ENCODE measurements at regions not wholly inside any gene's neighbourhood (a gene's known extent, or its start where the extent isn't known, plus 50 kb on each side); places are given as distances from the start of the nearest gene placed in this dataset.
"Not testable (repeated sequence)": the region's sequence is repeated elsewhere in the genome, so short reads cannot be mapped to it uniquely, and the experiment has no call there.

DNA sequence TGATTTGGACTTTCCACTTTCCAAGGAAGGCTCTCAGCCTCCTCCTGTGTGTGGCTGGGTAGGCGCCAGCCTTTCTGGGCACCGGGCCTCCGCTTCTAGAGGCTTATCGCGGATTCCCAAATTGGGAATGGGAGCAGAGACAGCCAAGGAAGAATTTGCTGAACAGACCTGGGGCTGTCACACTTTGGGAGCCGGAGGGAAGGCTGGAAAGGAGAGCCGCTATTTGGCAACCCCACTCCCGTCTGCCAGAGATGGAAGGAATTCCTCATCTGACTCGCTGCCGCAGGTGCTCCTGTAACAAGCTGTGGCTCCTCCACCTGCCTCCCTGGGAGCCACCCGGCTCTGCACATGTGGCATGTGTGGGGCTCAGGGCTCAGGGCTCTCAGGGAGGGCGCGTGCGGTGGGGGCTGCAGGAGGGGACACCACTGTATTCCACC, 50.8 kb upstream of the ECHDC3 start:
- no peak for DNase-seq

DNA sequence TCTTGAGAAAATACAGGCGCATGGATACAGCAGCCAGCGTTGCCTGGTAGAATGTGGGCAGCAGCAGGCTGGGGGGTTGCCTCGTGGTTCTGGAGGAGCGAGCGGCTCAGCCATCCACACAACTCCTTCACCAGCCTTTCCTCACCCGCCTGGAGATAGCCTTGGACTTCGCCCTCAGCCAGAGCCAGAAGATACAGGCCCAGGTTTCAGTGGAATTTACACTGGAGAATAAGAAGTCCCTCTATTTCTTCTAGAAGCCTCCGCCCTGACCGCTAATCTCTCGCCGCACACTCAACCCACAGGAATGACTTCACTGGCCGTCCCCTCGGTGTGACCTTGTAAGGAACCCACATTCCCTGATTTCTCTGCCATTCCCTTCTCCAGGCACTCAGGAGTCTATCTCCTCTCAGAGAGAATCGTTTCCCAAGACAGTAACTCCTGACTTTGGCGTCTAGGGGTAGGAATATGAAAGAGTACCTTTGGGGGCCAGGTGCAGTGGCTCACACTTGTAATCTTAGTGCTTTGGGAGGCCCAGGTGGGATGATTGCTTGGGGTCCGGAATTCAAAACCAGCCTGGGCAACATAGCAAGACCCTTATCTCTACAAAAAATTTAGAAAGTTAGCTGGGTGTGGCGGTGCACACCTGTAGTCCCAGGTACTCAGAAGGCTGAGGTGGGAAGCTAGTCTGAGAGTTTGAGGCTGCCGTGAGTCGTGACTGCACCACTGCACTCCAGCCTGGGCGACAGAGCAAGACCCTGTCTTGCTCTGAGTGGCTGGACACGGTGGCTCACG, 52.0 kb upstream of the ECHDC3 start:
- DNase-seq = no peak

DNA sequence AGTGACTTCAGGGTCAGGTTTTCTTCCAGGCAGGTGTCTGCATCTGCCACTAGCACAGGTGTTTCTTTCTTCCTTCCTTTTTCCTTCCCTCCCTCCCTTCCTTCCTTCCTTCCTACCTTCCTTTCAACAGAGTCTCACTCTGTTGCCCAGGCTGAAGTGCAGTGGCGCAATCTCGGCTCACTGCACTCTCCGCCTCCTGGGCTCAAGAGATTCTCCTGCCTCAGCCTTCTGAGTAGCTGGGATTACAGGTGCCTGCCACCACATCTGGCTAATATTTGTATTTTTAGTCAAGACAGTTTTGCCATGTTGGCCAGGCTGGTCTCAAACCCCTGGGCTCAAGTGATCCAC, 53.8 kb upstream of the ECHDC3 start:
- not testable (repeated sequence) for DNase-seq

DNA sequence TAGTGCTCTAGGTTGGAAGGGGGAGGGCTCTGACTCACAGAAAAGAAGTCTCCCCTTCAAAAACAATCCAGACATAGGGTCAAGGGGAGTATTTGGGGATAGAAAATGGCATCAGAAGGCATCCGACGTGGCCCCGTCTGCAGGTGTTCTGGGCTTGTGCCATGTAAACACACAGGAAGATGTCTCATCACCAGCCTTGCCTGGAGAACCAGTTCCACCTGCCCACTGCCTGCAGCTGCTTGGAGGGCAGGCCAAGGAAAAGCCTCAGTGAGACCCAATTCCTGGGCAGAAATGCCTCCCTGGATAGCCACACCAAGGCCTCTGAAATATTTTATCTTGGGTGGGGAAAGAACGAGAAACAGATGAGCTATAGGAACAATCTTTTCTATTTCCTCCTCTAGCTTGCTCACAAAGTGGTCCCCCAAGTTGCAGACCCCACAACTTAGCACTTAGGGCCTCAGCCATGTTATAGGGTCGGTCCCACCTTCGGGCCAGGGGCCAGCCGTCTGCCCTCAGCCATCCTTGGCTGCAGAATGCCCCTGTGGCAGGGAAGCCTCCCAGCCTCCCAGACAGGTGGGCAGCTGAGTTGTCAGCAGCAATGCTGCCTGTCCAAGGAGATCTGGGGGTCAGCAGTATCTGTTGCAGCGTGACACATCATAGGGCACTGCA, 54.3 kb upstream of the ECHDC3 start:
- peak; percentile 13 for DNase-seq

DNA sequence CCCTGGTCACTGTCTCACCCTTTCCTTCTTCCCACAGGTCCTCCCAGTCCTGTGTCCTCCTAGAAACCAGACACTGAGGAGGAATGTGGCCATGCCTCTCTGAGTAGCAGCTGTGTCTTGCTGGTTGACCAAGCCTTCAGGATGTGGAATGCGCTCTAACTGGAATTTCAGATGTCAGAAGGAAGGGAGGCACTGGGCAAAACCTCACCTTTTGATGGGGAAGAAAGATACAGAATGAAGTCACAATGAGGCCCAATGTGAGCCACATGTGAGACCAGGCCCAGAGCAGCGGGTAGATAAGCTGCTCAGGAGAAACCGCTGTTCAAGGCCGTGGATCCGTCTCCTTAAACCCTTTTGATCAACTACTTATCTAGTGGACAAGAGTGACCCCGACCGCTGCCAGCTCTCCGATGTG, 54.8 kb upstream of the ECHDC3 start:
- peak; percentile 6 for DNase-seq

DNA sequence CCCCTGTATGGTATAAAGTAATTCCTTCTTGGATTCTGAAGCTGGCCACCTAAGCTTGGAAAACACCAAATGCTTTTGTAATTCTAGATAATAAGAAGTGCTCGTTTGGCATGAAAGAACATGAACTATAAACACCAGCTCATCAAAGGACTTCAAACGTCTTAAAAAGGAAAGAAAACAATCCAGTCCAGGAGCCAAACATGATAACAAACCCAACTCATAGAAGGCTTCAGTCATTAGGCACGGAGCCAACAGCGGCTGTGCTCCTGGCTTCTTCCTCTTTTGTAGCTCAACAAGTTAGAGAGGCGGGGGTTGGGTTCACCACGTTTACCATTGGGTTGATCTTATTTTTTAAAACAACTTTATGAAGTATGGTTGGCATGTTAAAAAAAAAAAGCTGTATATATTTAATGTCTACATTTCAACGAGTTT, 56.4 kb upstream of the ECHDC3 start:
- DNase-seq = peak; percentile 55

DNA sequence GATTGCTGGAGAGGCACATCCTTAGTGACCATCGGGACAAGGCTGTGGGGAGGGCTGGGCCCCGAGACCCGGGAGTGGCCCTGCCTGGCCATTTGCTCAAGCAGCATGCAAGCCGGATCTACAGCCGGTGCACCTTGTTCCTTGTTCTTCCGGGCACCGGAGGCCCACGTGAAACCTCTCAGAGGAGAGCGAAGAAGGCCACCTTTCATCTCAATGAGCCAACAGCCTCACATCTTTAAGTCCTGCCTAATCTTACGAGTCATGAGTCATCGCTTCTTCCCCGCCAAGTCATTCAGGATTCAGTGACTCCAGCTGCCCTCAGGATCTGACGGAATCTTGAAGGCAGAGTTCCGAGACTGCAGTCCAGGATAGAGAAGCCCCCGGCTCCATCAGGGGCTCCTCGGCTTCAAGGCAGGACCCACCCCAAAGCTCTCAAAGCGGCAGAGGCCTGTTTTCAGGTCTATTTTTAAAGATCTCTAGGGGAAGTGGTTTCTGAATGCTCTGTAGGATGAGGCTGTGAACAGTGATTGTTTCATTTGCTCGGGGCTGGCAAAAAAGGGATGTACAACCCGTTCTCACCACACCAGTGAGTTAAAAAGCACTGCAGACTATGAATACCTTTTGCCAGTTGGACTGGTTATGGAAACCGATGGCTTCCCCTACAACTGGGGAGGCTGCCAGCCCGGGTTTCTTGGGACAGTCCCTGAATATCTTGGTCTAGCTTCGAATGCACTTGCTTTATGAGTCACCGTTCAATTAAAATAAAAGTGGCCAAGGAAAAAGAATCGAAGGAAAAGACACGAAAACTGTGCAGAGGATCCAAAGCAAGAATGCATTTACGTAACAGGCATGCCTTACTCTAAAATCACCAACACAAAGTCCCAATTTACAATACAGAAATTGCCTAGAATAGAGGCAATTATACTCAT, 57.2 kb upstream of the ECHDC3 start:
- DNase-seq = no peak

DNA sequence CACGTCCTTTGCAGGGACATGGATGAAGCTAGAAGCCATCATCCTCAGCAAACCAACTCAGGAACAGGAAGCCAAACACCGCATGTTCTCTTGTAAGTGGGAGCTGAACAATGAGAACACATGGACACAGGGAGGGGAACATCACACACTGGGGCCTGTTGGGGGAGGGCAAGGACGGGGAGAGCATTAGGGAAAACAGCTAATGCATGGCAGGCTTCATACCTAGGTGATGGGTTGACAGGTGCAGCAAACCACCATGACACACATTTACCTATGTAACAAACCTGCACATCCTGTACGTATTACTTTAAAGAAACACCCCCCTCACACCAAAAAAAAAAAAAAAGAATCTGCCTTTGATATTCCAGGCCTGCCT, 57.9 kb upstream of the ECHDC3 start:
- DNase-seq = not testable (repeated sequence)

DNA sequence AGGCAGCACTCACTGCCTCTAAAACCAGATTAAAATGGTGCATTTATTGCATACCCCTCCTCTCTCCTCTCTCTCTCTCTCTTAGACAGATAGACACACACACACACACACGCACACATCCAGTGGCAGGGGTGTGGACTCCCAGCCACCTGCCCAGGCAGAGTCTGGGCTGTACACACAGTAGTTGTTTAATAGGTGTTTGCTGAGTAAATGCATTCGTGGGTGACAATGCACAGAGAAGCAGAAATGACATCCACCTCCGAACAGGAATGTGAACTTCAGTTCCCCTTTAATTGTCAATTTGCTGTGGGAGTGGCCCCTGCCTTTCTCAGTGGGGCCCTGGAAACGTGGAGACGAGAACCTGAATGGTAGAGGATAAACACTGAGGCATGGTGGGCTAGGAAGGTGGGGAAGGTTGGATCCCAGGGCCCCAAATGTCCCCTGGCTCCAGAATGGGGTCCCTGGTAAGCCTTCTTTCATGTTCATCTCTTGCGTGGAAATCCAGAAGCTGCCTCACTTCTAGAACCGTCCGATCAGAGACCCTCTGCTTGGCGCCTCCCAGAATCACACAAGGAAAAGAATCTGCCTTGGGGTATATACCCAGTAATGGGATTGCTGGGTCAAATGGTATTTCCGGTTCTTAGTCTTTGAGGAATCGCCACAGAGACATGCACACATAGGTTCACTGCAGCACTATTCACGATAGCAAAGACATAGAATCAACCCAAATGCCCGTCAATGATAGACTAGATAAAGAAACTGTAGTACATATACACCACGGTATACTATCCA, 58.5 kb upstream of the ECHDC3 start:
- no peak for DNase-seq

DNA sequence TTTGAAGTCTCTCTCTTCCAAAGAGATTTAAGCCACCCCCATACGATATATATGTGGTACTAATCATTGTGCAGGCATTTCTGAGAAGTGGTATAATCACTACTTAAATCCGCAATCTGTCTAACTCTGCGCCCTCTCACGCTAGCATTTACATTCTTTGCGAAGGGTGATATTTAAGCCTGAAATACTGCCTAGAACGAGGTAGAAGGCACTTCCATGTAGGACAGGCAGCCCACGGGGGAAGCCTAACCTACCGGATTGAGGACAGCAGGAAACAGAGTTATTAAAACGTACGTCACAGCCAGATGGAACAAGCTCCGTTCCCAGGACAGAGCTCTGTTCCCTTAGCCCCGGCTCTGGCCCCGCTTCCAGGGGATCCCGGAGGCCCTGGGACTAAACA, 59.3 kb upstream of the ECHDC3 start:
- DNase-seq = no peak

DNA sequence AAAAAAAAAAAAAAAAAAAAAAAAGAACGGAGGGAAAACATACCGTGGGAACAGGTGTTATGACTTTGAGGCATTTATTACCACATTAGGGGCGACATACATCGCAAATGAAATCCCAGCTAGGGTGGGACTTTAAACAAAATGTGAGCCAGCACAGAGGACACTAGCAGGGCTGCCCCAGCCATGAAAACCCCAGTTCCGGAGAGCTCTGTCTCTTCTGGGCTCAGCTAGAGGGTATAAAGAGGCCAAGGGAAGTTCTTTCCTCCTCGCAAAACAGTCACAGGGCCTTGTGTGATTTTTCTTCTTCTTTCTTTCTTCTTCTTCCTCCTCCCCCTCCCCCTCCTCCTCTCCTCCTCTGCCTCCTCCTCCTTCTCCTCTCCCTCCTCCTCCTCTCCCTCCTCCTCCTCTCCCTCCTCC, 59.9 kb upstream of the ECHDC3 start:
- DNase-seq = no peak

DNA sequence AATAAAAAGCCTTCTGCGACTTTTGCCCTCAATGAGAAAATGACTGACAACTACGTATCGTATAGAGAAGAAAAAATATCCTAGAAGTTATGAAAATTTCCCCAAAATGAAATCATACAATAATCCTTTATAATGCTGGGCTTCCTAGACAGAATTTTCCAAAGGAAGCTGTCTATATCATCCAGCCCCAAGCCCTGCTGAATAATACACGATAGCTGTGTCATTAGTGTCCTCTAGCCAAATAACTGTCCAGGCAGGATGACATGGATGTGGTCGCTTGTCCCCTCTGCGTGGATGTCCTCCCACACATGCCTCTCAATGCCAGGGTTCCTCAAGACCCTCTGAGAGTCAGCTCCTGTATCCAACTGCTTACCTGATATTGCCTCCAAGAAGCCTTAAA, 61.7 kb upstream of the ECHDC3 start:
- no peak for DNase-seq

DNA sequence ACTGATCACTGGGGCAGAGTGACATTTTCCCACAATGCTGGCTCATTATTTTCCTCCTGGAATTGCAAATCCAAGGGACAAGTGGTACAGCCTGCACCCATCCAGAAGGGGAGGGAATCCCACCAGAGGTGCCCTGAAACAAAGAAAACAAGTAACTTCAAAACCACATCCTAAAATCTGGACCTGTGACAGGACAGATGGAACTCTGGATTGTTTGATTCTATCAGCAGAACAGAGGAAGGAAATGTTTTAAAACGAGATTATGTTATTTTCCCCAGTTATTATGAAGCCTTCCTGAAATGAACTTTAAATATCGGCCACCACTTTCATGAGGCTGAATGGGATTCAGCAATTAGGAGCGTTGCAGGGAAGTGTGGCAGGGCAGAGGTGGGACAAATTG, 62.2 kb upstream of the ECHDC3 start:
- no peak for DNase-seq

DNA sequence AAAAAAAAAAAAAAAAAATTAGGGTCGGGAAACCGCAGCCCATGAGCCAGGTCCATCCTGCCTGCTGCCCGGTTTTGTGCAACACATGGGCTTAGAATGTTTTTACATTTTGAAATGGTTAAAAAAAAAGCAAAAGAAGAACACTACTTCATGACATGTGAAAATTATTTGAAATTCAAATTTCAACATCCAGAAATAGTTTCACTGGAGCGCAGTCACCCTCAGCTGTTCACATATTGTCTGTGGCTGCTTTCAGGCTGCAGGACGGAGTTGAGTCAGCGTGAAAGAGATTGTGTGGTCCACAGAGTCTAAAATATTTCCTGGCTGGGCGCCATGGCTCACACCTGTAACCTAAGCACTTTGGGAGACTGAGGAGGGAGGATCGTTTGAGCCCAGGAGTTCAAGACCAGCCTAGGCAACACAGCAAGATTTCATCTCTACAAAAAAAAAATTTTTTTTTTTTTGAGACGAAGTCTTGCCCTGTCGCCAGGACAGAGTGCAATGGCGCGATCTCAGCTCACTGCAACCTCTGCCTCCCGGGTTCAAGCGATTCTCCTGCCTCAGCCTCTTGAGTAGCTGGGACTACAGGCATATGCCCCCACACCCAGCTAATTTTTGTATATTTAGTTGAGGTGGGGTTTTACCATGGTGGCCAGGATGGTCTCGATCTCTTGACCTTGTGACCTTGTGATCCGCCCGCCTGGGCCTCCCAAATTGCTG, 63.9 kb upstream of the ECHDC3 start:
- DNase-seq = no peak

DNA sequence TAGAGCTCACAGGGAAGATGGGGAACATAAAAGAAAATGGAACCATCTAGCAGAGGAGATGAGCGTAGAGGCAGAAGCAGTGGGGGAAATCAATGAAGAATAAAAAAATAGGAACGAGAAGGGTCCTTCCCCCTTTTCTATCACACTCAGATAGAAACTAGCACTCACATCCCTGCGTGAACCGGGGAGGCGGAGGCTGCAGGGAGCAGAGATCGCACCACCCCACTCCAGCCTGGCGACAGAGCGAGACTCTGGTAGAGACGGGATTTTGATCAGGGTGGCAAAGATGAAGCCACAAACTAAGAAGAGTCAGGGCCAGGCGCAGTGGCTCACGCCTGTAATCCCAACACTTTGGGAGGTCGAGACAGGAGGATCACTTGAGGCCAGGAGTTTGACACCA, 64.7 kb upstream of the ECHDC3 start:
- no peak for DNase-seq

DNA sequence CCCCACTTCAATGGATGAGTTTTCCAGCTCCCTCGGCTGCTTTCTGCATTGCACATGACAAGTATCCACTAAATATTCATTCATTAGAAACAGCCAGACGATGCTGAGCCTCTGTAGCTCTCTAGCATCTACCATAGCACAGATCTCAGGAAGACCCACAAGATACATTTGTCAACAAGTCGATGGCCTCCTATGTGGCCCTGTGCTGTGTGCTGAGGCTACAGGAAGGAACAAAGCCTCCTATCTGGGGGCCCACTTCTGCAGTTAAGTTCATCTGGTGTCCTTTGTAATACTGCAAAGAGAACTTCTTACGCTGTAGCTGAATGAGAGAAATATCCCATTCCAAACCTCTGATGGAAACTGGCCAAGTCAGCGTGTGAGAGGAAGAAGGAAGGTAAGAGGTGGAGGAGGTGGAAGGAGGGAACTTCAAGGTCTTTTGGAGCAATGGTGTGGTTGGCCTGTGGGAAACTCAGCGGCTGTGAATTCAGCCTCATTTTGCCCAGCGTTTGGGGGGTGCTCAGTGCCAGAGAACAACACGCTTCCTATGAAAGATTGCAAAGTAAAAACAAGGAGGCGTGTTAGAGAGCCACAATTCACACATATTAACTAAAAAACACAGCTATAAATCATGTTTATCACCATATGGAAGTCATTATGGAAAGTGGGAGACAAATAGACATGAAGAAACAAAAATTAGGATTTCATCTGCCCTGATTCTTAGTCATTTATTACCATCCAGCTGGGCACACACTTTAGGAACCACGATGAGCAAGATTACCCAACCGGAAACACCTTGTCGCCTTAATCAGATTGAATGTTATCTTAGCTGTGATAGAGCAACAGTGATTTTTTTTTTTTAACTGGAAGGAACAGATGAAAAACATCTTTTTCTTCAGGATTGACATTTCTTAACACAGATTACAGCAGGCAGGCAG, 62.2 kb upstream of the USP6NL start:
- DNase-seq = no peak

DNA sequence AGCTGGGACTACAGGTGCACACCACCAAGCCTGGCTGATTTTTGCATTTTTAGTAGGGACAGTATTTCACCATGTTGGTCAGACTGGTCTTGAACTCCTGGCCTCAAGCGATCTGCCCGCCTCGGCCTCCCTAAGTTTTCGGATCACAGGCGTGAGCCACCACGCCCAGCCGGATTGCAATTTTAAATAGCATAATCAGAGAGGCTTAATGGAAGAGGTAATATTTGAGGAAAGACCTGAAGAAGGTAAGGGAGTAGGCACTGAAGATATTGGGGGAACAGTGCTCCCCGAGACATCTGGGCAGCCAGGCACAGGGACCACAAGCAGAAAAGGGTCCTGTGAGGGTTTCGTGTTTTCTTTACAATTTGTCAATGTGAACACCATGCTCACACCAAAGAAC, 61.4 kb upstream of the USP6NL start:
- no peak for DNase-seq

DNA sequence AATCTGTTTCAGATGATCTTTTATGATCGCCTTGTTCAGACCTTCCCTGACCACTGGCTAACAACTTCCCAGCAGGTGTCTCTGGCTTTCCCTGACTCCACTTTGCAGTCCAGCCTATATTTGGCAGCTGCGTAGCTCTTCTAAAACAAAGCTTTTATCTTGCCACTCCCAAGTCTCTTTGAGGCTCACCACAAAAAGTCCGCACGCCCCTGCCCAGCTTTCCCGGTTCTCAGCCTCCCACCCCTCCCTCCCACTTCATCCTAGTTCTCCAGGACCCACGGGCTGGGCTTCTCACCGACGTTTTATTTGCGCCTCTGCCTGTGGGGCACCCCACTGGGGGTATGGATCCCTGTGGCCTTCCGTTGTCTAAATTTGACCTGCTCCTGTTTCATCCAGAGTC, 58.9 kb upstream of the USP6NL start:
- no peak for DNase-seq

DNA sequence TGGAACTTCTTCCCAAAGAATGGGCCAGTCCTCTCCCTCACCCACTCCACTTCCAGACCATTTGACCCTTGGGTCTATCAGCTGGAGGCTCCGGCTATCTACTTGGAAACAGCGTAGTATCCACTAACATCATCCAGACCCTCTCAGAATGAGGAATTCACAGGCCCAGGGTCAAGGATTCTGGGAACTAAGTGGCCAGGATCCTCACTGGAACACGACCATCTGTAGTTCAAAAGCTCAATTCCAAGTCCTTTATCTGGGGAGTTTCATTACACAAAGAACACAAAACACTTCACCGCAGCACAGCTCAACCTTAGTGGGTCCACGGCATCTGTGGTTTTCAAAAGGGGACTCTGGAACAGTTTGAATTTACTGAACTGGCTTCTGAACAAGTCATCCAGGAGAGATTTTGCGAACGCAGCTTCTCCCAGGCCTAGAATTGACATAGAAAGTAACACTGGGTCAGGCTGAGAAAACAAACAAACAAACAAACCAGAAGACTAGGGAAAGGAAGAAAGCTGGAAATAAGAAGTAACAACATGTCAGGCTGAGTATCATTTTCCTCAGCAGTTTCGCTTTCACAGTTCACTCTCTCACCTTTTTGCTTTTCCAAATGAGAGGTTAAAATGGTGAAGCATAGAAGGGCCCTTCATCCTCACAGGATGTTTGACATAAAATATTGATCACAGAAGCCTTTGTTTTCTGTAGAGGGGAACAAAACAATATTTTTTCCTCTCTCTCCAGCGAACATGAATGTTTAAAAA, 57.6 kb upstream of the USP6NL start:
- DNase-seq = no peak

DNA sequence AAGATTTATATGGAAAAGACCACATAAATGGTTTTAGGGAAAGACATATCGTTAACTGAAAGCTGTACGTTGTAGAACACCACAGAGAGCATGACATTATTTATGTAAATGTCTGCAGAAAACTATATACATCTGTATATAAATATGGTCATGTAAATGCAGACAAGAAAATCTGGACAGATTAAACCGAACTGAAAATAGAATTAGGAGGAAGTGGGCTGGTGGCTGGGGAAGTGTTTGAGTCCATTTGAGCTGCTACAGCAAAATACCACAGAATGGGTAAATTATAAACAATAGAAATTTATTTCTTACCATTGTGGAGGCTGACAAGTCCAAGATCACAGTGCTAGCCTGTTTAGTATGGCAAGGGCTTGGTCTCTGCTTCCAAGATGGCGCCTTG, 56.3 kb upstream of the USP6NL start:
- DNase-seq = no peak
